ENCODE measurements at regions not wholly inside any gene's neighbourhood (a gene's known extent, or its start where the extent isn't known, plus 50 kb on each side); places are given as distances from the start of the nearest gene placed in this dataset.

DNA sequence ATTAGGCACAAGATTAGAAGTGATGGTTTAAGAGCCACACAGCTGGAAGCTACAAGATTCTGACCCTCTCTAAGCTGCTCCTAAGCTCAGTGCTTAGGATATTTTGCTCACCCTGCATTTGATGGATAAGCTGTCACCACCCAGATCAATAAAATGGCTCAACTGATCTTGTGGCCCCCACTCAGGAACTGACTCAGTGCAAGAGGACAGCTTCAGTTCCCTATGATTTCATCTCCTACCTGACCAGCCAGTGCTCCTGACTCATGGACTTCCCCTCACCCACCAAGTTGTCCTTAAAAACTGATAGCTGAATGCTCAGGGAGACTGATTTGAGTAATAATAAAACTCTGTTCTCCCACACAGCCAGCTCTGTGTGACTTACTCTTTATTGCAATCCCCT is 833.8 kb downstream of the GRID1 start:
- peaks cover 0 to 20% (median 0%) of the 10 kb centered on the region in 11 donors for H3K9me3 ChIP-seq
- H3K4me3 ChIP-seq: no peak overlapping the region
- H3K27ac ChIP-seq: no peak overlapping the region
- no peaks in the 10 kb centered on the region for H3K4me1 ChIP-seq
- H3K36me3 ChIP-seq: no peaks in the 10 kb centered on the region
- intact Hi-C loops (cut with DNase I): no loop called here
- DNase-seq: no peak
- peaks cover 0 to 3% (median 0%) of the 10 kb centered on the region in 7 donors for H3K27me3 ChIP-seq
- ATAC-seq: no peak
- TF ChIP-seq, protein P1, sequence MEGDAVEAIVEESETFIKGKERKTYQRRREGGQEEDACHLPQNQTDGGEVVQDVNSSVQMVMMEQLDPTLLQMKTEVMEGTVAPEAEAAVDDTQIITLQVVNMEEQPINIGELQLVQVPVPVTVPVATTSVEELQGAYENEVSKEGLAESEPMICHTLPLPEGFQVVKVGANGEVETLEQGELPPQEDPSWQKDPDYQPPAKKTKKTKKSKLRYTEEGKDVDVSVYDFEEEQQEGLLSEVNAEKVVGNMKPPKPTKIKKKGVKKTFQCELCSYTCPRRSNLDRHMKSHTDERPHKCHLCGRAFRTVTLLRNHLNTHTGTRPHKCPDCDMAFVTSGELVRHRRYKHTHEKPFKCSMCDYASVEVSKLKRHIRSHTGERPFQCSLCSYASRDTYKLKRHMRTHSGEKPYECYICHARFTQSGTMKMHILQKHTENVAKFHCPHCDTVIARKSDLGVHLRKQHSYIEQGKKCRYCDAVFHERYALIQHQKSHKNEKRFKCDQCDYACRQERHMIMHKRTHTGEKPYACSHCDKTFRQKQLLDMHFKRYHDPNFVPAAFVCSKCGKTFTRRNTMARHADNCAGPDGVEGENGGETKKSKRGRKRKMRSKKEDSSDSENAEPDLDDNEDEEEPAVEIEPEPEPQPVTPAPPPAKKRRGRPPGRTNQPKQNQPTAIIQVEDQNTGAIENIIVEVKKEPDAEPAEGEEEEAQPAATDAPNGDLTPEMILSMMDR (IDR thresholded peaks at IDR 0.05): no peak

DNA sequence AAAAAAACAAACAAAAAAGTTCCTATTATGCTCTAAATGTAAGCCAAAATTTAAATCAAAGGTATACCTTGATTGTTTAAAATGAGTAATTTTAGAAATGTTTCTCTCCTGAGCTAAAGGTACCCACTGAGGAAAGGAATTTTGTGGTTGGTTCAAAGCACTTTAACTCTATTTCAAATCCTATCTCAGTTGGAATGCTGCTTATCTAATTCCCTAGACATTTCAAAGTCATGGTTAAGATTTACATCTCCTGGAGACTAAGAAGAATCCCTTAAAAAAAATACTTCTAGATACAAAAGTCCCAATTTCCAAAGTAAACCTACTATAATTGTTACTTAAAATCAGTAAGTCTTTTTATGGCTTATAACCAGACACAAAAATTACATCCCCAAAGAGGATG is 830.7 kb downstream of the GRID1 start:
- DNase-seq (no peak), ATAC-seq (no peak)
- Histone ChIP-seq H3K27ac (no peak overlapping the region), H3K9me3 (peaks cover 0 to 9% (median 0%) of the 10 kb centered on the region in 11 donors), H3K4me3 (no peak overlapping the region), H3K36me3 (no peaks in the 10 kb centered on the region), H3K4me1 (no peaks in the 10 kb centered on the region), H3K27me3 (peaks cover 0 to 3% (median 0%) of the 10 kb centered on the region in 7 donors)
- TF ChIP-seq, protein P1 (IDR thresholded peaks at IDR 0.05): no peak
- intact Hi-C loops (cut with DNase I): no loop called here

DNA sequence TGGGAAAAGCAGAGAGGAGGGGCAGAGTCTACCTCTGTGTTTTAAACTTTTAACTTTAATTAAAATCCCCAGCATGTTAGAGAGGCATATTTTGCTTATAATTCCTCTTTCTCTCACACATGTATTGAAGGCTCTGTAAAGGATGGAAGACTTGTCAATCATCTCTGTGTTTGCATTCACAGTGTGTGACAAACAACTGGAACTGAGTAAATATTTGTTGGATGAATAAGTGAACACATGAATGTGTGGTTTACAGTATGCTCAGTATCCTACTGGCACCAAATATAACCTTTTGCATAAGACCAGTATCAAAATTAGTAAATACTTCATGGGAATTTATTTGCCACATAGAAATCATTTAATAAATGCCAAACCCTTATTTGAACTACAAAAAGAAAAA is 829.0 kb downstream of the GRID1 start:
- Histone ChIP-seq H3K27me3 (peaks cover 0 to 3% (median 0%) of the 10 kb centered on the region in 7 donors), H3K4me3 (no peak overlapping the region), H3K9me3 (peaks cover 0 to 9% (median 0%) of the 10 kb centered on the region in 11 donors), H3K4me1 (no peaks in the 10 kb centered on the region), H3K36me3 (no peaks in the 10 kb centered on the region), H3K27ac (no peak overlapping the region)
- intact Hi-C loops (cut with DNase I): no loop called here
- DNase-seq (no peak), ATAC-seq (no peak)
- TF ChIP-seq, protein P1 (IDR thresholded peaks at IDR 0.05): no peak

DNA sequence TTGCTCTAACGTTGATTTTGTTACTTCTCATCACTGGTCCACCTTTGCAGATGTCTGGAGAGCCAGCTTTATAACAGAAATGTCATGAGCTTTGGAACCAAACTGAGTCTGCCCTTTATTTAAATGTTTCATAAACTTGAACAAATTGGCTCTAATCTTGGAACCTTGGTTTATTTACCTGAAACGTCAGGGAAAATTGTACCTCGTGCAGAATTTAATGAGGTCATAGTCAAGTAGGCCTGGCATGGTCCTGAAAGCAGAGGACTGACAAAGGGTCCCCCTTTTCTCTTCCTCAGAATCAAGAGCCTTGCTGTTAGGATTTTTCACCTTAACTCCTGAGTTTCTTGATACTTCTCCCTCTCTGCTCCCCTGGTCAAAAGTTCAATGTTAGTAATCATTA is 828.0 kb downstream of the GRID1 start:
- Histone ChIP-seq H3K27ac (no peak overlapping the region), H3K27me3 (no peaks in the 10 kb centered on the region), H3K4me1 (no peaks in the 10 kb centered on the region), H3K9me3 (peaks cover 0 to 9% (median 0%) of the 10 kb centered on the region in 11 donors), H3K4me3 (no peak overlapping the region), H3K36me3 (no peaks in the 10 kb centered on the region)
- TF ChIP-seq, protein P1 (IDR thresholded peaks at IDR 0.05): no peak
- WGBS, 2 donors: 75 to 78% methylated on average over 3 of the region's 3 CpGs
- intact Hi-C loops (cut with DNase I): no loop called here
- DNase-seq (no peak), ATAC-seq (no peak)

DNA sequence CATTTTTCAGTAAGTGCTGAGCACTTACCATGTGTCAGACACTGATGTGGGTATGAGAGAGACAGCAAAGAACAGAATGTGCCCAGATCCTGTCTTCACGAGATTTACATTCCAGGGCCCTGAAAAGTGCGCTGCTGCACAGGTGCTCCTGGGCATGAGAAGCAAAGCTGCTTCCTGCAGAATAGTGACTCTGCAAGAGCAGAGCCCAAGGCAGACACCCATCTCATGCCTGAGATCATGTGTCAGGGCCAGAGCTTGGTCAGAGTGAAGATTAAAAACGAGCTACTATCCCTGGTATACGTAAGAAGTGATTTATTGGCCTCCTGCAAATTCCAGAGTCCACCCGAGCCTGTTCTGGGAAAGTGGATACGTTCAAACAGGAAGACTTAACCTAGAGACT is 824.4 kb downstream of the GRID1 start:
- TF ChIP-seq, protein P1 (IDR thresholded peaks at IDR 0.05): no peak
- 60 to 63% methylated on average over 6 of the region's 6 CpGs for WGBS, 2 donors
- Histone ChIP-seq H3K4me1 (no peaks in the 10 kb centered on the region), H3K4me3 (no peak overlapping the region), H3K27me3 (no peaks in the 10 kb centered on the region), H3K36me3 (no peaks in the 10 kb centered on the region), H3K9me3 (no peaks in the 10 kb centered on the region), H3K27ac (no peak overlapping the region)
- ATAC-seq: no peak
- intact Hi-C loops (cut with DNase I): loop anchor here in 2 of 10 donors (10.0 kb wide), 2 partner anchors 823 to 833 kb away; partner anchors contain the start of gene GRID1 (in 1 of the 2)
- no peak for DNase-seq
